PC-3 (cell line): ENCODE measurements at regions not wholly inside any gene's neighbourhood (a gene's known extent, or its start where the extent isn't known, plus 50 kb on each side); places are given as distances from the start of the nearest gene placed in this dataset.

Source experiments
- EZH2 ChIP-seq: fragments of 300-600 bp; sonication (generic); IDR thresholded peaks from one replicate; pipeline ENCODE4 v1.6.1; 2017; ENCODE audit warnings: antibody characterized with exemption, mild to moderate bottlenecking, low read length; ENCODE audit not compliant: unreplicated experiment
- EZH2phosphoT487 ChIP-seq: fragments of 300-600 bp; sonication (generic); IDR thresholded peaks from 2 replicates; pipeline ENCODE4 v1.6.1; 2018; ENCODE audit warnings: mild to moderate bottlenecking, antibody characterized with exemption, low read length, borderline replicate concordance
- TF ChIP-seq, protein P1 (sequence below): fragments of 300-600 bp; sonication (generic); conservative IDR thresholded peaks from 2 replicates; pipeline ENCODE4 v1.5.1; 2017; ENCODE audit warnings: antibody characterized with exemption, low read depth, mild to moderate bottlenecking, low read length

- TF ChIP-seq, protein P1, sequence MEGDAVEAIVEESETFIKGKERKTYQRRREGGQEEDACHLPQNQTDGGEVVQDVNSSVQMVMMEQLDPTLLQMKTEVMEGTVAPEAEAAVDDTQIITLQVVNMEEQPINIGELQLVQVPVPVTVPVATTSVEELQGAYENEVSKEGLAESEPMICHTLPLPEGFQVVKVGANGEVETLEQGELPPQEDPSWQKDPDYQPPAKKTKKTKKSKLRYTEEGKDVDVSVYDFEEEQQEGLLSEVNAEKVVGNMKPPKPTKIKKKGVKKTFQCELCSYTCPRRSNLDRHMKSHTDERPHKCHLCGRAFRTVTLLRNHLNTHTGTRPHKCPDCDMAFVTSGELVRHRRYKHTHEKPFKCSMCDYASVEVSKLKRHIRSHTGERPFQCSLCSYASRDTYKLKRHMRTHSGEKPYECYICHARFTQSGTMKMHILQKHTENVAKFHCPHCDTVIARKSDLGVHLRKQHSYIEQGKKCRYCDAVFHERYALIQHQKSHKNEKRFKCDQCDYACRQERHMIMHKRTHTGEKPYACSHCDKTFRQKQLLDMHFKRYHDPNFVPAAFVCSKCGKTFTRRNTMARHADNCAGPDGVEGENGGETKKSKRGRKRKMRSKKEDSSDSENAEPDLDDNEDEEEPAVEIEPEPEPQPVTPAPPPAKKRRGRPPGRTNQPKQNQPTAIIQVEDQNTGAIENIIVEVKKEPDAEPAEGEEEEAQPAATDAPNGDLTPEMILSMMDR, result no peak
- TF ChIP-seq EZH2 (no peak), EZH2phosphoT487 (no peak)
Observed at GRCh38 chr2:30367232-30368070, 79.6 kb upstream of the LCLAT1 start.
